Panc1 (cell line): ENCODE measurements at regions not wholly inside any gene's neighbourhood (a gene's known extent, or its start where the extent isn't known, plus 50 kb on each side); places are given as distances from the start of the nearest gene placed in this dataset.

ENCODE experiments used
- ATAC-seq: fragments of 200-7000 bp; cut with Tn5 transposase; 2 replicates; pipeline ENCODE4 v1.9.1; 2020; ENCODE audit warnings: mild to moderate bottlenecking, moderate library complexity
- BruUV-seq: library from RNA; stranded (reverse); fragments of 400-500 nt; replicated peaks from 2 replicates; lab custom pipeline; 2021; lab: Mats Ljungman, UMichigan
- CTCF ChIA-PET: fragments of 300-600 bp; sonication (Branson Sonifier 250); formaldehyde crosslinking; loops from one replicate; lab custom pipeline; 2022; ENCODE audit warnings: antibody characterized with exemption; lab: Charles Lee
- POLR2A ChIA-PET: fragments of 300-600 bp; sonication (Branson Sonifier 250); formaldehyde crosslinking; loops from one replicate; lab custom pipeline; 2022; ENCODE audit warnings: antibody characterized with exemption; lab: Charles Lee
- DNase-seq: peaks from one replicate; pipeline ENCODE4 v3.0.0-alpha.2; 2010; ENCODE audit warnings: low read depth, low spot score
- H3K27ac ChIP-seq: 2 replicates; pipeline ENCODE4 v1.5.1; 2011; ENCODE audit warnings: mild to moderate bottlenecking, low read length, inconsistent platforms
- H3K27me3 ChIP-seq: fragments of 200-500 bp; sonication (Bioruptor generic); 2 replicates; pipeline ENCODE4 v1.6.0; 2014; ENCODE audit warnings: low read length, inconsistent platforms; ENCODE audit not compliant: control insufficient read depth, insufficient read depth
- H3K36me3 ChIP-seq: fragments of 200-500 bp; sonication (Bioruptor generic); 2 replicates; pipeline ENCODE4 v1.5.1; 2014; ENCODE audit warnings: inconsistent platforms, mild to moderate bottlenecking, low read length, moderate library complexity; ENCODE audit not compliant: control insufficient read depth, insufficient read depth
- H3K4me1 ChIP-seq: 2 replicates; pipeline ENCODE4 v1.5.1; 2011; ENCODE audit warnings: inconsistent platforms, mild to moderate bottlenecking, low read length, moderate library complexity; ENCODE audit not compliant: control insufficient read depth, insufficient read depth
- H3K4me3 ChIP-seq, 2 experiments: 2 replicates each; pipeline ENCODE4 v1.5.1; 2011 to 2012; ENCODE audit warnings: low read depth in 2 of 2, low read length in 2 of 2, mild to moderate bottlenecking in 2 of 2, inconsistent platforms in 1 of 2, moderate library complexity in 1 of 2
- H3K9me3 ChIP-seq: fragments of 200-500 bp; sonication (Bioruptor generic); 2 replicates; pipeline ENCODE4 v1.5.1; 2014; ENCODE audit warnings: low read depth, mild to moderate bottlenecking, inconsistent platforms, low read length, moderate library complexity; ENCODE audit not compliant: control insufficient read depth, insufficient read depth
- POLR2AphosphoS5 ChIP-seq: IDR thresholded peaks from 2 replicates; pipeline ENCODE4 v1.6.1; 2012; ENCODE audit warnings: mild to moderate bottlenecking, low read depth, low read length, moderate library complexity
- SIN3A ChIP-seq: IDR thresholded peaks from 2 replicates; pipeline ENCODE4 v1.6.1; 2012; ENCODE audit warnings: low read depth, mild to moderate bottlenecking, low read length, moderate library complexity, borderline replicate concordance; ENCODE audit not compliant: insufficient read depth
- TCF7L2 ChIP-seq: IDR thresholded peaks from 2 replicates; pipeline ENCODE4 v1.6.1; 2011; ENCODE audit warnings: mild to moderate bottlenecking, low read depth, low read length, inconsistent platforms
- in situ Hi-C: cut with HindIII; loops from 2 replicates; pipeline ENCODE4 v1.10.0; 2016; ENCODE audit warnings: low sequenced_read_pairs, low pct_unique_long_range_greater_than_20kb
- intact Hi-C: fragments of 100-400 bp; cut with micrococcal nuclease; formaldehyde crosslinking; loops from one replicate; pipeline ENCODE4 v1.10.0; 2022; ENCODE audit not compliant: unreplicated experiment
- TF ChIP-seq, protein P1 (sequence below): fragments of 450-650 bp; IDR thresholded peaks from 2 replicates; pipeline ENCODE4 v1.5.1; 2017; ENCODE audit warnings: mild to moderate bottlenecking
- TF ChIP-seq, protein P2 (sequence below), 2 experiments: IDR thresholded peaks; 2 replicates each; pipeline ENCODE4 v1.6.1; 2011 to 2012; ENCODE audit warnings: low read depth in 2 of 2, control low read depth in 1 of 2, low read length in 1 of 2, mild to moderate bottlenecking in 1 of 2, moderate library complexity in 1 of 2; ENCODE audit not compliant: insufficient read depth in 1 of 2

DNA sequence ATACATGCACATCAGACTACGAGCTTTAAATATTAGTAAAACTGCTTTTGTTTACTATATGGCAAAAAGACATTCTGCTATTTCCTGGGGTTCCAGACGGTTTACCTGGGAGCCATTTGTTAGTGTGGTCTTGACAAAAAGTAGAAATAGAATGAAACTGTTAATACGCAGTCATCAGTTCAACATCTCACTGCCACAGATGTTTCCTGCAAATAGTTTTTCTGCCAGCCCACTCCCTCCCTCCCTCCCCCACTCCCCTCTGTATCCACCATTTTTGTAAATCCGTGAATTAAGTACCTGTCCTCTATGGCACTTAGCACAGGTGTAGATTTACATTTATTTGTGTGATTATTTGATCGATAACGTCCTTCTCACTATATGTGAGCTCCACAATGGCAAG lies 74.6 kb upstream of the TPK1 start:
- in situ Hi-C loops (no loop called here), intact Hi-C loops (no loop called here)
- H3K9me3 ChIP-seq = no peaks in the 10 kb centered on the region
- no peak for DNase-seq
- H3K4me1 ChIP-seq = no peaks in the 10 kb centered on the region
- TF ChIP-seq SIN3A = no peak
- TF ChIP-seq TCF7L2 = no peak
- TF ChIP-seq, protein P1, sequence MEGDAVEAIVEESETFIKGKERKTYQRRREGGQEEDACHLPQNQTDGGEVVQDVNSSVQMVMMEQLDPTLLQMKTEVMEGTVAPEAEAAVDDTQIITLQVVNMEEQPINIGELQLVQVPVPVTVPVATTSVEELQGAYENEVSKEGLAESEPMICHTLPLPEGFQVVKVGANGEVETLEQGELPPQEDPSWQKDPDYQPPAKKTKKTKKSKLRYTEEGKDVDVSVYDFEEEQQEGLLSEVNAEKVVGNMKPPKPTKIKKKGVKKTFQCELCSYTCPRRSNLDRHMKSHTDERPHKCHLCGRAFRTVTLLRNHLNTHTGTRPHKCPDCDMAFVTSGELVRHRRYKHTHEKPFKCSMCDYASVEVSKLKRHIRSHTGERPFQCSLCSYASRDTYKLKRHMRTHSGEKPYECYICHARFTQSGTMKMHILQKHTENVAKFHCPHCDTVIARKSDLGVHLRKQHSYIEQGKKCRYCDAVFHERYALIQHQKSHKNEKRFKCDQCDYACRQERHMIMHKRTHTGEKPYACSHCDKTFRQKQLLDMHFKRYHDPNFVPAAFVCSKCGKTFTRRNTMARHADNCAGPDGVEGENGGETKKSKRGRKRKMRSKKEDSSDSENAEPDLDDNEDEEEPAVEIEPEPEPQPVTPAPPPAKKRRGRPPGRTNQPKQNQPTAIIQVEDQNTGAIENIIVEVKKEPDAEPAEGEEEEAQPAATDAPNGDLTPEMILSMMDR = no peak
- TF ChIP-seq POLR2AphosphoS5 = no peak
- TF ChIP-seq, protein P2, sequence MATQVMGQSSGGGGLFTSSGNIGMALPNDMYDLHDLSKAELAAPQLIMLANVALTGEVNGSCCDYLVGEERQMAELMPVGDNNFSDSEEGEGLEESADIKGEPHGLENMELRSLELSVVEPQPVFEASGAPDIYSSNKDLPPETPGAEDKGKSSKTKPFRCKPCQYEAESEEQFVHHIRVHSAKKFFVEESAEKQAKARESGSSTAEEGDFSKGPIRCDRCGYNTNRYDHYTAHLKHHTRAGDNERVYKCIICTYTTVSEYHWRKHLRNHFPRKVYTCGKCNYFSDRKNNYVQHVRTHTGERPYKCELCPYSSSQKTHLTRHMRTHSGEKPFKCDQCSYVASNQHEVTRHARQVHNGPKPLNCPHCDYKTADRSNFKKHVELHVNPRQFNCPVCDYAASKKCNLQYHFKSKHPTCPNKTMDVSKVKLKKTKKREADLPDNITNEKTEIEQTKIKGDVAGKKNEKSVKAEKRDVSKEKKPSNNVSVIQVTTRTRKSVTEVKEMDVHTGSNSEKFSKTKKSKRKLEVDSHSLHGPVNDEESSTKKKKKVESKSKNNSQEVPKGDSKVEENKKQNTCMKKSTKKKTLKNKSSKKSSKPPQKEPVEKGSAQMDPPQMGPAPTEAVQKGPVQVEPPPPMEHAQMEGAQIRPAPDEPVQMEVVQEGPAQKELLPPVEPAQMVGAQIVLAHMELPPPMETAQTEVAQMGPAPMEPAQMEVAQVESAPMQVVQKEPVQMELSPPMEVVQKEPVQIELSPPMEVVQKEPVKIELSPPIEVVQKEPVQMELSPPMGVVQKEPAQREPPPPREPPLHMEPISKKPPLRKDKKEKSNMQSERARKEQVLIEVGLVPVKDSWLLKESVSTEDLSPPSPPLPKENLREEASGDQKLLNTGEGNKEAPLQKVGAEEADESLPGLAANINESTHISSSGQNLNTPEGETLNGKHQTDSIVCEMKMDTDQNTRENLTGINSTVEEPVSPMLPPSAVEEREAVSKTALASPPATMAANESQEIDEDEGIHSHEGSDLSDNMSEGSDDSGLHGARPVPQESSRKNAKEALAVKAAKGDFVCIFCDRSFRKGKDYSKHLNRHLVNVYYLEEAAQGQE (IDR thresholded peaks at IDR 0.05; ENCODE audit: insufficient read depth in 1 of 2, low read depth in 2 of 2, low read length in 1 of 2) = no peak
- H3K4me3 ChIP-seq = no peak overlapping the region
- POLR2A ChIA-PET = no interaction called here
- no peaks in the 10 kb centered on the region for H3K27me3 ChIP-seq
- H3K27ac ChIP-seq = no peak overlapping the region
- no peak for ATAC-seq
- no peaks in the 10 kb centered on the region for H3K36me3 ChIP-seq
- CTCF ChIA-PET = interaction anchor here (0.6 kb wide), 1 partner anchor 30 kb away, joined by 5 read pairs; no protein-coding TSS in a partner anchor
- no TSS peak for BruUV-seq

DNA sequence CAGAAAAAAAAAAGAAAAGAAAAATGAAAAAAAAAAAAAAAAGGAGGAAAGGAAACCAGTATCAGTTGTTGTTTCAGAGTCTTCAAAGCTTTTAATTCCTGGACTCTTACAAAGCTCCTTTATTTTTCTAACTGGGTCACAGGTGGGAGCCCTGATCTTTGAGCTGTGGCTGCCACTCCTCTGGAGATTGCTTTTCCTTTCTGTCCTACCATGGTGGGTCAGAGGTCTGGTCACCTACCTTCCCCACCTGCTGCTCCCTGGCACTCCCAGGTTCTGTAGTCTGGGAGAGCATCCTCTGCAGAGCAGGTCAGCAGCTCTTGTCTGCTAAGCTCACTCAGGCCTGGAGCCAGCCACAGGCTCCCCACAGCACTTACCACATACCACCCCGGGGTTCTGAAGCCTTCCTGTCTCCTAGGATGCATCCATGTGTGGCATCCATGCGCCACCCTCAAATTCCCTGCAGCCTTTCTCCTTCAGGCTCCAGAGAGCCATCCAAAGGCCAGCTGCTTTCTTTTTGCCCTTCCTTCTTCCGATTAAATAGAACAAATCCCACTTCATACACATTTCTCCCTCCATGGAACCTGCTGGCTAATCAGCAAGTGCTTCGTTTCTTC lies 73.2 kb upstream of the TPK1 start:
- POLR2A ChIA-PET = no interaction called here
- ATAC-seq (no peak), DNase-seq (no peak)
- no peaks in the 10 kb centered on the region for H3K36me3 ChIP-seq
- no peaks in the 10 kb centered on the region for H3K9me3 ChIP-seq
- H3K4me1 ChIP-seq = no peaks in the 10 kb centered on the region
- no TSS peak for BruUV-seq
- in situ Hi-C loops (no loop called here), intact Hi-C loops (no loop called here)
- no peak overlapping the region for H3K27ac ChIP-seq
- no peak overlapping the region for H3K4me3 ChIP-seq
- H3K27me3 ChIP-seq = no peaks in the 10 kb centered on the region
- TF ChIP-seq, protein P1 = no peak
- TF ChIP-seq SIN3A (no peak), POLR2AphosphoS5 (no peak)
- TF ChIP-seq, protein P2 (IDR thresholded peaks at IDR 0.05; ENCODE audit: insufficient read depth in 1 of 2, low read depth in 2 of 2, low read length in 1 of 2) = no peak
- CTCF ChIA-PET = no interaction called here
